Activated CD8-positive, alpha-beta memory T cell treated with anti-CD3 and anti-CD28 coated beads for 1 hour (primary cell): ENCODE measurements at regions not wholly inside any gene's neighbourhood (a gene's known extent, or its start where the extent isn't known, plus 50 kb on each side); places are given as distances from the start of the nearest gene placed in this dataset.

Experiments
- DNase-seq, 2 donors: peaks; one replicate each; pipeline ENCODE4 v3.0.0-alpha.2; 2020; ENCODE audit warnings: low read depth in 1 of 2; ENCODE audit errors: extremely low read depth in 1 of 2

DNA sequence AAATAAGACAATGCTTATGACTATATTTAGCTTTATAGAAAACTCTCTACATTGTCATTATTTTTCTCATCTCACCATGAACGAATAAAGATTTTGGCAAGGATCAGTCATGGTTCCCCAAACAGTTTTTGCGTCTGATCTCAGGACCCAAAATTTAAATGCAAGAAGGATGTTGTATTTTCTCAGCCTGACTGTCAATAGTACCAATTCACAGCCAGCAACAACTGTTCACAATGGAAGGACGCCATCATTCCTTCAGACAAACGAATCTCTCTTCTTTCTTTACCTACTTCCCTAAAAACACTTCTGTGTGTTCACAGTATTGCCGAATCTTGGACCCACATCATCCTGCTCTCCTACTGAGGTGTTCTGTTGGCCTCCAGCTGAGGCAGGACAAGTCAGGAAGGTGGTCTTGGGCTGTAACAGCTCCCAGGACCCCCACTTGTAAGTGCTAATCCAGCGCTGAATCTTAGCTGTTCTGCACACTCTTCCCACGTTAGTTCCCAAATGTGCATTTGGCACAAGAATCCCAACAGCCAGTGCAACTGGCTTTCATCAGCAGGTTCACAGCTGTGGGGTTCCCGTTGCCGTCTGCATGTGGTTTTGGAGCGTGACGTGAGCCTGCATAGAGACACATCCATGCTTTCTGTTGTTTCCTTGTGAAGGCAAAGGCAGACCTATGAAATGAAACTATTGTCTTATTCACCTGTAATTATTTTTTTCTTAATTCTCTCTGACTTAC, 600.0 kb downstream of the QKI start:
- no peak for DNase-seq

DNA sequence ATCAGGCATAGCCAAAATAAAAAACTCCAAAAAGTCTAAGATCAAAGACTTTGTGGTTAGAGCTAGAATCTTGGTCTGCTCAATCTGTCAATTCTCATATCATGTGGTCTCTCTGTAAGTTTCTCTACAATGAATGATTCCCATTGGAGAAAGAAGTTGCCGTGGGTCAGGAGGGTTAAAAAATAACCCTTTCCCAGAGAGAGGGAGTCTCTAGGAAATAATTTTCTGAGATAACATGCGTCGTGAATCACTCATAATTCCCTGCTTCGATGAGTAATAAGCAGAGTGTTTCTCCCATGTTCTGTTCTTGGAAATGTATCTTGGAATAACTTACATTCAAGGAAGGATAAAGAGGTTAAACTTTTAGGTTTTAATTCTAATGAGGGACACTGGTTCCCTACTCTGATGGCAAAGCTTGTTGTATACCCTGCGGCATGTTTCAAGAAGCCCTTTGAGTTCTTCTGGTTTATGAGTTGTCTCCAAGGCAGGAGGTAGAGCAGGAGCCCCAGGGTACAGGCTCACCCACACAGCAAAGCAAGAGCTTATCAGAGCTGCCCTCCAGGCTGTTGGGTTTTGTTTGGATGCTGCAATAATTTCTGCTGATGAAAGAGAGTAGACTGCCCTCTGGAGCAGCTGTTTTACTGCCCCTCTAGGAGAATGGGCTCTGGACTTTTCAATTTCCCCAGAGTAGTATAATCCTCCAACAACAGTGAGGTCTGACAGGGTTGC, 599.1 kb downstream of the QKI start:
- DNase-seq = no peak

DNA sequence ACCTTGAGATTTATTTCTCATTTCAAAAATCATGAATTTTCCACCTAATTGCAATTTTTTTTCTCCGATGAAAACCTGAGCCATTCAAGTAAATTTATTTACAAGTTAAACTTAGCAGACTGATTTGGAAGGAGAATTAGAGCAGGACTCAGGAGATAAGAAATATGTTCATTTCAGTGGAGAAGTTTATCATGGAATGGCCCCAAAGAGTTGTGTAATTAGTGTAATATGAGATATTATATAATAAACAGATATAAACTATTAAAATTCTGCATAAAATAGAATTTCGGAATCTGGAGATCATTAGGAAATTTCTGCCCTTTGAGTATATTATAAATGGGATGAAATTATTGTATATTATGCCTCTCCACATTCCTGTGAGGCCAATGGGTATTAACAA, 596.8 kb downstream of the QKI start:
- no peak for DNase-seq

DNA sequence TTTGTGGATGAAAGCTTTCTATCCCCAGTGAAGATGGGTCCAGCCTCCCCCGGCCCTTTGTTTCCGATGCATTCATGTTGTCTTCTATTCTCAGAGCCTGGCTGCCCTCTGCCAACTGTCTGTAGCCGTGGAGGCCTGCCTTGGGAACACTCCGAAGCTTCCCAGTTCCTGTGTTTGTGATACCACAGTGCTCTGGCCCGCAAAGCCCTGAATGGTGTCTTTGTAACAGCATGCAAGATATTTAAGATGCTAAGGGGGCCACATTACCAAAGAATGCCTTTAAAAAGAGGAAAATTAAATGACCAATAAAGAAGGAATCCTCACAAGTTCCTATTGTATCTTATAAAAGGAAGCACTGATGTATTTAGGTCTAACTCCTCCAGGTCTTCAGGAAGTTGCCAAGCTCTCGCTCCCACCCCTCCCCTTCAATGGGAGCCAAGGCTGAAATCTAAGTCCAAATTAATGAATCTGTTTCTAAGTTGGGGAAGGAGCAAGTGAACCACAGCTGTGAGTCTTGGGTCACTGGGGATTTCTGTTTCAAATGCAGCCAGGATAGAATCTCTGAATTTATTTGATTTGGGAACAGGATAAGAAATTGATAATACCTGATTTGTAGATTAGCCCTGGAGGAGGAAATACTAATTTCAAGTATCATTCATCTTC, 596.1 kb downstream of the QKI start:
- DNase-seq = no peak

DNA sequence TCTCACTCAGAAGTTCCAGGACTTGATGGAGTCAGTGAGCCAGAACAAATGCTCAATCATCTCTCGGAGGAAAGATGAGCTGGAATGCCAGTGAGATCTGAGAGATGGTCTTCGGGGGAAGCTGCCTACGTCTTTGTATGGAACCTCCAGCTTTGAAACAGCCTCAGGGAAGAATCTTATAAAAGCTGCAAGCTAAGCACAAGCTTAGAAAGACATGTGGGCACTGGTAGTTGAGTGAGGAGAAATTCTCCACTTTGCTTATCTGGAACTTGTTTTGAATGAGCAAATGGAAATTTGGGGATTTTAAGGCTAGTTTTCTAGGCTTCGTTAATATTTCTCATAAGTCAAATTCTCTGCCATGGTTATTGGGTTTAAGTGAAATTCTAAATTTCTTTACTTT, 594.4 kb downstream of the QKI start:
- DNase-seq = no peak

DNA sequence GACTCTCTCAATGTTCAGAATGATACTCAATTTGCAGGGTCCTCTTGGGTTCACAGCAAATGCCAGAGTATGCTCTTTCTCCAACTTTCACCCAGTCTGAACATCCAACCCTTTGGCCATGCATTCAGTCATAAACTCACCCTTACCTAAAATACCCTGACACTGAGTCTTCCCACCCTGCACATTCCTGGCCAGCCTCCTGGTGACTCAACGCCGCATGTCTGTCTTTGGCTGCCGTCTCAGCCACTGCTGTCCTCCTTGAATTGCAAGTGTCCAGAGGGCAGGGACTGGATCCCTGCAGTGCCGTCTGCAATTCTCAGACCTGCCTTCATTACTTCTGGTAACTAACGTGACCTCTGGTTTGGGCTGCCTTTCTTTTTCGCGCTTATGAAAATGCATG, 593.4 kb downstream of the QKI start:
- no peak for DNase-seq

DNA sequence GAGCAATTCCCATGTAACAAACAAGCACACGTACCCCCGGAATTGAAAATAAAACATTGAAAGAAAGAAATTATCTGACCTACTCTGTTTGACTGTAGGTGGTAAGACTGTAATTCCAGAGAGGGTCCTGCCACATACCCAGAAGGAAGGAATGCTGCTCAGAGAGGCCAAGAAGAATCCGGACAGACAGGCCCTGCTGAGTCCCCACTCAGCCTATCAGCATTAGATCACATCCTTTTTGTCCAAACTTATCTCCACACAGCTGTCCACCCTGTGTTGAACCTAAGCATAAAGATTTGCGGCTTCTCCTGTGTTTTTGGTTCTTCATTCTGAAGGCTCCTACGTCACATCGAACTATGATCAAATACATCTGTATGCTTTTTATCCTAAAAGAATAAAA, 591.9 kb downstream of the QKI start:
- DNase-seq = no peak

DNA sequence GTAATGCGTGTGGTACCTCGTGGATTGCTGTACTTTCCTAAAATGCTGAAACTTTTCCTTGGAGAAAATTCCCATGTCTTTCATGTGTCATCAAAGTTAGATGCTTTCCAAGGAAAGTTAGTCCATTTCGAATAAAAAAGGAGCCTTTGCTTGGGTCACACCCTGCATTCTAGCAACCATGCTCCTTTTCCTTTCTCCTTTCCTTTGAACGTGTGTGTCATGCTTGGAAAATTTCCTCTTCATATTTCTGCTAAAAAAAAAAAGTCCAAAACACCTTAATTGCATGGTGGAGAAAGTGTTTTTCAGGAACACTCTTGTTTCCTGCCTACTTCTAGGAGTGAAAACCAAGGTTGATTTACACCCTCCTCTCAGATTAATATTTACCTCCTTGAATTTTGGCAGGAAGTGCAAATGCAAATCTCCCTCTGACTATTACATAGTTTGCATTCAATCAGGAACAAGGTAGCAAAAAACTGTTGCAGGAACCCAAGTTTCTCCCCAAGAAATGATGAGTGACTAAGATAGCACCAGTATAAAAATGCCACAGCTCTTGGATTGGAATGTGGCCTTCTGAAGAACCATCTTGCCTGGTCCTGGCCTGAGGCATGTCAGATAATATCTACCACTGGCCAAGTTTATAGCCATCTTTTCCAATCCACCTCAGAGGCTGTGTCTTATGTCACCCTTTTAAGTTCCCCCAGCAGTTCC, 590.6 kb downstream of the QKI start:
- DNase-seq = no peak

DNA sequence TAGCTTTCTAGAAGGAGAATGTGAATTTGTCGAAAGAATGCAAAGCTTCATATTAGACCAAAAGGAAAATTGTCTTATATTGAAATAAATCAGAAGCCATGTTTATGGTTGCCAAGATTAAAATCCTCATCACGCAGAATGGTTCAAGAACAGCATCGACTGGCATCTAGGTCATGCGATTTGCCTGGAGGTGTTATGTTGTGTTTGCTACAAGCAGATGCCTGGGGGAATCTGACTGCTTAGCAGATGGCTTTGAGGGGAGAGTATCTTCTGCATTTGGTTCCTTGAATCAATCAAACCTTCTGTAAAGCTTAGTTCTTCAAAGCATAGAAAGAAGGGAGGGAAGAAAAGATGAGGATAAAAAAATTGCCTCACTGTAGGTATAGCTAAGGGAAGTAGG, 585.8 kb downstream of the QKI start:
- DNase-seq = no peak

DNA sequence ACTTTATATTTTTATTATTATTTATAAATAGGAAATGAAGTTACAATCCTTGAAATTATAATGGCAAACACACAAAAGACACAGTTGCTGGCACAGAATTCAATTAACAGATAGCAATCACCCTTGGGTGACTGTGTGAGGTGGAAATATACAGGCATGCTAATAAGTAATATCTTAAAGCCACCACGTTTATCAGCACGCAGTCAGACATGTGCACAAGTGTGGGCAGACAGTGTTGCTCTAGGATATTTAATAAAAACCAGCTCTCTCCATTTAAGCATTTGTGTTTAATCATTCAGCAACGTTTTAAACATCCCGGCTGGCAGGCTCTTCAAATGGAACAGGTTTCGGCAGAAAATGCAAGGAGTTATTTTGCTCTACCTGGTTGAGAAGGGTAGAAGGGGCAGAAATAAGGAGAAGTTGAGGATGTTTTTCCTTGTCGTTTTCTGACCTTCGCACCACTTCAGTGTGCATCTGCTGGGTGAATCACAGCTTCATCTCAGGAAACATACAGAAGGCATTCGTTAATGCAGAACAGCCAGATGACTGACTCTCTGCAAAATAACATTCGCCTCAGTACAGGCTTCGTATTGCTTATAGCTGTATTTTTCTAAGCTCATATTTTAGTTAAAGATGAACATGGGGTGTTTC, 585.1 kb downstream of the QKI start:
- DNase-seq = no peak

DNA sequence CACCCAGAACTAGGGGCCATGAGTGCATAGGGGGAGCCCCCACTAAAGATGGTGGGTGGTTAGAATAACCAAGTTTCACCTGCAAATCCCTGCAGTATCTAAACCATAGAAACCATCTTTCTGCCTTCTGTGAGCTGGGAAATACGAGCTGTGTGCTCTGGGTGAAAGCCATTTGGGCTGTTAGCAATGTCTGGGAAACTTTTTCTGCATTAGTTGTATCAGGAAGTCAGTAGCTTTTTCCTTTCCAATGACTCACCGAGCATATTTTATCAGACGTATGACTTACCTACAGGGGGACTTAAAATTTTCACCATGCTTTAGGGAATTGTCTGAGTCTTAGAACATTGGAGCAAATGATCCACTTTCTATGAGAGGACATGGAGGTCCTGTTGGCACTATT, 584.0 kb downstream of the QKI start:
- DNase-seq = no peak

DNA sequence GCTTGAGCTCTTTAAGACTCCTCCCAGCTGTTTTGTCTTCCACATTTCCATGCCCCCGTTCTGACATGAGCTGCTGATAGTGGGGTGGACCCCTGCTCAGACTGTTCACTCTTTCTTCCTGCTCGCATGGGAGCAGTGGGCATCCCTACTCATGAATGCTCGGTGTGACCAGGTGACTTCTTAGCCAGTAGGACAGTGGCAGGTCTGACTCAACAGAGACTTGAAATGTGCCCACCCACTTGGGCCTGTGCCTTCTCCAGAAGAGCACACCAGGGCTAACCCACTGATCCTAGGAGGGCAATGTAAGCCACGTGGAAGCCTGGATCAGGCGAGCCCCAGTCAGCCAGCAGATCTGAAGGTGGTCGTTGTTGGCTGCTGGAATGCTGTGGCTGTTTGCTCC, 582.0 kb downstream of the QKI start:
- no peak for DNase-seq

DNA sequence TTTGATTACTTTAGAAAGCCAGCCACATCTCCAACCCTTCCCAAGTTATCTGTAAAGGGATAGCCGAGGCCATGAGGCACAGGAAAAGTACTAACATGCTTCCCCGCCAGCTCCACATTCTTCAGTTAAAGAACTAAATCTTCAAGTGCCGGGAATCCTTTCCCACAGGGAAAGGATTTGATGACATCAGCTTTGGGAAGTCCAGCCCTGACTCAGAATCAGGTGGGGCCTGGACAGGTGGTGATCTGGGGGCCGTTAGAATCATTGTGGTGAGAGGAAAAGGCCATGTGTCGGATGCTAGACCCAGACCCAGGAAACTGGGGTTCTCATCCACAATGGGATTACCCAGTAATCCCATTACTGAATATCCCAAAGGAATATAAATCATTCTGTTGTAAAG, 580.0 kb downstream of the QKI start:
- no peak for DNase-seq

DNA sequence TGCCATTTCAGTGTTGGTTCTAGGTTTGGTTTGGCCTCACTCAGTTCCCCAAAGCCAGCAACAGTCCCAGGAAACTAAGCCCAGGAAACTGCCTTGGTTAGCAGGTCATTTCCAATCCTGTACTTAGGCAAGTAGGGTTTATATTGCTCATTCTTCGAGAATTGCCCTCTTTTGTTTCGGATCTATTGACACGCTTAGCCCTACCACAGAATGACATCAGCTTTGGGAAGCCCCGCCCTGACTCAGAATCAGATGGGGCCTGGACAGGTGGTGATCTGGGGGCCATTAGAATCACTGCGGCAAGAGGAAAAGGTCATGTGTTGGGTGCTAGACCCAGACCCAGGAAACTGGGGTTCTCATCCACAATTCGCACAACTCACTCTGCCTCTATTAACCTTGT, 578.2 kb downstream of the QKI start:
- no peak for DNase-seq

DNA sequence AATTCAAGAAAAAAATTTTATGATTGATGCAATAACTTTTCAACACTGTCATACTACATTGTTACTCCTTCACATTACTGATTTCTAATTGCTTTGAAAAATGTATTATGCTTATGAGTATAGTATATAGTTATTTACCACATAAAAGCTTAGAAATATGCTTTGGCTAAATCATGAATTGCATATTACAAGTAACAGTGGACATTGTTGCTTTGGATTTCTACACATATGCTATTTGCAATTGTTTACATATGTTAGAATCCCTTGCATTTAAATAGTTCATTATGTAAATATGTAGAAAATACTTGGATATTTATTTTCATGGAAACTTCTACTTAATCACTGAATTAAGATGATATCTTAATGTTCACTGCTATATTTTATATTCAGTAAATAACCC, 577.5 kb downstream of the QKI start:
- no peak for DNase-seq

DNA sequence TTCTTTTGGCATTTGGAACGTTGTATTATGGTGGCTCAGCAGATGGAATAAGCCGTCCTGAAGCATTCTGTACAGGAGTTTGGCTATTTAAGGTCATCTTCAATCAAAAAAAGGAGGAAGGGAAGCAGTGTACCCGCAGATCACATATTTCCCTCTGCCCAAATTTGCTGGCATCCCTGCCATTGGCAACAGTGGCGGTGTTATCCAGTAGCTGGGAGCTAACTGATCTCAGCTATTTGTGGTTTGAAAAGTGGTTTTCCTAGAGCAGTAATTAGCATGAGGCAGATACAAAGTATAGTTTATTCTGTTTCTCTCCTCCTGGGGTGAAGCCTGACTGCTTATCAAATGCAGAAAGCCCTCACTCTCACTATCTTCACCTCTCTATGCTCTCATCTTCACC, 576.8 kb downstream of the QKI start:
- DNase-seq = no peak

DNA sequence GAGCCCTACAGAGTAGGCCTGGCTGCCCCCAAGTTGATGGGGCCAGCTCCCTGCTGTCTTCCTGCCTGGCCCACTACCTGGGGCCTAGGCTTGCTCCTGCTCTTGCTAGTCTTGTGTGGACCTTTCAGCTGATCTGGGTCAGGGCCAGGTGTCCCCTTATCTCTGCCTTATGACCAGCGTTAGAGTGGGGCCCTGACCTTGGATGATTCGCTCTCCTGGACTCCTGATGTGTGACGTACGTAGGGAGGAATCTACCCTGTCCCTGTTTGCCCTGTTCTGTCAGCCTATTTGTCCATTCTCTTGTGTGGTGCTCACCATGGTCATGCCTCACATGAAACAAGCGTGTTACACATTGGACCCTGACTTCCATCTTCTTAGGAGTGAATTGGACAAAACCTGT, 571.8 kb downstream of the QKI start:
- DNase-seq = no peak

DNA sequence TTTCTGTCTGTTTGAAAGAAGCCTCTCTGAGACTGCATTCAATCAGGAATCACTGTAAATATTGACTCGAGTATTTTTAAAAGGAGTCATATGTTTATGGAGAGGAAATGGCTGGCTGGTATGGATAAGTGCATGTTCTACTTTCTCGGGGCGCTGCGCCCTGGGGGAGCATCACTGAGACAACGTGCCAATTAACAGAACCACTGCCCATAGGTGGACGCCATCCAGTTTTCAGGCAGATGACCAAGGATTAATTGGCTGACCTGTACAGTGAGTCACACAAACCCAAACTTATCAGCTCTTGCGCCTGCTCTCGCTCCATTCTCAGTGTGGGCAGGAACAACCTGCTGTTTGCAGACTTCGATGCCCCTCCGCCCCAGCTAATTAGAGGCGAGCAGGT, 571.2 kb downstream of the QKI start:
- DNase-seq = no peak

DNA sequence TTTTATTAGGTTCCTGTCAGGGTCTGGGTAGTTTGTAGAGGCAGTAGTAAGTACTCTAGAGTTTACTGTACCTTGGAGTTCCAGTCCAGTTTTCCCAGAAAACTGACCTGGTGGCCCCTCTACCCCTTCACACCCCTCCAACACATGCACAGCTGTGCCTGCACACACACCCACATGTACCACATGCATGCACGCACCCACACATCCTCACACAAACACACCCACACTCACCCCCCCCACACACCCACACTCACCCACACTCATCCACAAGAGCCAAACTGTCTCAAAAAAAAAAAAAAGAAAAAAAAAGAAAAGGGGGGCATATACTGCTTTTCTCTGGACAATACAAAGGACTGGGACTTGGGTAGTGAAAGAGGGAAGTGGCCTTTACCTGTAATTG, 570.5 kb downstream of the QKI start:
- DNase-seq = no peak

DNA sequence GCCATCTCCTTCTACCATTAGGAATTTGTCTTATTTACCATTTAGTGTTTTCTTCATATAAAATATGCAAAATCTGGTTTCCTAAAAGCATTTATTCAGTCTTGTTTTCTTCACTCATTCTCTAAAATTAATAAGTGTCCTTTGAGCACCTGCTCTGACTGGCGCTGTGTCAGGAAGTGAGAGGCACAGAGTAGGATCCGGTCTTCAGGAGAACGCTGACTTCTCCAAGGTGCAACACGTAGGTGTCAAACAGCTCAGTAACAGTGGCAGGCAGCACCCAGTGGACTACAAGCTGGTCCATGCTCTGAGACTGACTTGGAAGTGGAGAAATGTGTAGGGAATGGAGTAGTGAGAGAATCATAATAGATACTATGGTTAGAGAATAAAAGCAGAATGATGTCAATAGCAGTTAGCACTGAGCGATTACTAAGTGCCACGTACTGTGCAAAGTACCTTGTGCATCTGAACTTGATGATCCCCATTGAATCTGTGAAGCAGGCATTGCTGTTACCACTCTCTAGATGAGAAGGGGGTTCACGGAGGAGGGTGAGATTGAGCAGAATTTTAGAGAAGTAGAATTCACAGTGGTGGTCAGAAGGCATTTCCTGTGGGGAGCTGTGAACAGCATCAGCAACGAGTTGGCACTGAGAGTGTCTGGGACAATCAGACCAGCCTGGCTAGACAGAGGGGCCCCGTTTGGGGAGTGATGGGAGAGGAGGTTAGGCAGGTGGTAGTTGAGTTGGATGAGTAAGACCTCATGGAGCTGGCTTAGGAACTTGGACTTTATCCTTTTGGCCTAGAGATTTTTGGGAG, 569.8 kb downstream of the QKI start:
- DNase-seq = no peak
